Heart left ventricle (tissue), 16 donors: ENCODE measurements at regions not wholly inside any gene's neighbourhood (a gene's known extent, or its start where the extent isn't known, plus 50 kb on each side); places are given as distances from the start of the nearest gene placed in this dataset.
"Not testable (repeated sequence)": the region's sequence is repeated elsewhere in the genome, so short reads cannot be mapped to it uniquely, and the experiment has no call there.

Source experiments
- ATAC-seq, 4 donors: fragments of 200-7000 bp; cut with Tn5 transposase; one replicate each; pipeline ENCODE4 v1.9.1; 2020 to 2022; ENCODE audit warnings: moderate library complexity in 4 of 4, mild to moderate bottlenecking in 3 of 4, moderate number of reproducible peaks in 1 of 4
- DNase-seq, 5 donors: peaks; one replicate each; pipeline ENCODE4 v3.0.0-alpha.2; 2020
- H3K27ac ChIP-seq, 12 donors: fragments of 200-600 bp; sonication (generic) in 4 of 12; one replicate each; pipeline versions ENCODE4 v1.5.0 to v1.8.0; 2016 to 2022; ENCODE audit warnings: mild to moderate bottlenecking in 2 of 12
- H3K27me3 ChIP-seq, 9 donors: fragments of 200-600 bp; sonication (generic) in 2 of 9; one replicate each; pipeline versions ENCODE4 v1.5.1 to v1.8.0; 2016 to 2022; ENCODE audit warnings: mild to moderate bottlenecking in 3 of 9
- H3K36me3 ChIP-seq, 9 donors: fragments of 200-600 bp; sonication (generic) in 2 of 9; one replicate each; pipeline versions ENCODE4 v1.5.0 to v1.8.0; 2018 to 2022; ENCODE audit warnings: mild to moderate bottlenecking in 2 of 9
- H3K4me1 ChIP-seq, 12 donors: fragments of 200-600 bp; sonication (generic) in 4 of 12; one replicate each; pipeline versions ENCODE4 v1.5.0 to v1.8.0; 2016 to 2022; ENCODE audit warnings: mild to moderate bottlenecking in 3 of 12
- H3K4me3 ChIP-seq, 12 donors: fragments of 200-600 bp; sonication (generic) in 4 of 12; one replicate each; pipeline versions ENCODE4 v1.5.0 to v1.8.0; 2017 to 2022; ENCODE audit warnings: mild to moderate bottlenecking in 9 of 12, moderate library complexity in 4 of 12
- H3K9me3 ChIP-seq, 12 donors: fragments of 200-600 bp; sonication (generic) in 4 of 12; one replicate each; pipeline versions ENCODE4 v1.5.0 to v1.8.0; 2016 to 2022; ENCODE audit warnings: mild to moderate bottlenecking in 1 of 12
- POLR2A ChIP-seq, 2 donors: fragments of 450-650 bp; IDR thresholded peaks; one replicate each; pipeline ENCODE4 v1.6.1; 2017; ENCODE audit warnings: antibody characterized with exemption in 2 of 2, mild to moderate bottlenecking in 2 of 2, moderate library complexity in 2 of 2
- WGBS, 4 donors: extraction: QIAGEN DNeasy Blood & Tissue Kit in 2 of 4; methylation state at CpG; one replicate each; pipeline versions ENCODE4 v1.1.5 to v1.1.7; 2013 to 2018; 5-methylcytosine and 5-hydroxymethylcytosine counted together
- intact Hi-C, 10 donors: fragments of 100-400 bp; cut with DNase I; formaldehyde crosslinking; loops; one replicate each; pipeline versions ENCODE4 v1.11.1 to v1.14.2; 2022
- TF ChIP-seq, protein P1 (sequence below), 12 donors: fragments of 200-600 bp; sonication (generic) in 4 of 12; IDR thresholded peaks; one replicate each; pipeline versions ENCODE4 v1.5.0 to v1.8.0; 2018 to 2022; ENCODE audit warnings: antibody characterized with exemption in 12 of 12, mild to moderate bottlenecking in 5 of 12
- donor health status: ischemic (EF 13 %, LVEDD 7.1; RV severe dilation, severe dysfunction).
- donor health status: healthy with polysubstance abuse.
- donor health status: DM: no; HTN: yes; CAD: no.
- donor health status: DM: no; HTN: no; CAD: no.
- donor health status: ischemic (EF 25% LVEDD 6.9; RV normal size, moderate dysfunction).
- donor health status: ischemic (EF 25% LVEDD 5.7; RV mildly dilated, moderate dysfunction).
- donor health status: healthy.
- donor health status: DM: yes; HTN: yes; CAD: no.
- donor health status: ischemic (EF 35%, LVEDD 5.7; RV mildly dilated, moderate dysfunction).
- donor health status: nonischemic (EF 11% LVEDD 7.7; RV severe dilation, severe dysfunction).
- donor health status: DM: yes; HTN: yes; CAD: no.
- donor health status: PGD.
- donor health status: ischemic (EF 29% LVEDD 5.4; RV normal size, mild dysfunction).
- donor health status: nonischemic (EF 23%, LVEDD 6.1; RV moderate dilation, normal function).

DNA sequence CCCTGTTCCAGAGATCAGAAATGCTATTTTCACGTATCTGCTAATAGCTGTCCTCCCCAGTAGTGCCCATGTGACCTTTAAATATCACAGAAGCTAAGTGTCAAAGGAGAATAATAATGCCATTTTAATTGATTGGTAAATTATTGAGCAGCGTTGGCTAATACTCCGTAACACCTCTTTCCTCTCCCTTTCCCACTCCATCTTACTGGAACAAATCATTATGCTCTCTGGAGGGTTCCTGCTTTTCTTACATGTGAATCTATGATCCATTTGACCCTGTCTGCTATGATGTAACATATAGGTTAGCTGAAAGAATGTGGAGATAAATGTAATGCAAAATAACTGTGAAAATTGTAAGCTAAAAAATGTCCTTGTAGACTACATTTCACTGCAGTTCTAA is 383.6 kb upstream of the GYPC start:
- no peaks in the 10 kb centered on the region for H3K4me1 ChIP-seq
- H3K4me3 ChIP-seq = no peak overlapping the region
- TF ChIP-seq POLR2A (IDR thresholded peaks at IDR 0.05) = no peak
- TF ChIP-seq, protein P1, sequence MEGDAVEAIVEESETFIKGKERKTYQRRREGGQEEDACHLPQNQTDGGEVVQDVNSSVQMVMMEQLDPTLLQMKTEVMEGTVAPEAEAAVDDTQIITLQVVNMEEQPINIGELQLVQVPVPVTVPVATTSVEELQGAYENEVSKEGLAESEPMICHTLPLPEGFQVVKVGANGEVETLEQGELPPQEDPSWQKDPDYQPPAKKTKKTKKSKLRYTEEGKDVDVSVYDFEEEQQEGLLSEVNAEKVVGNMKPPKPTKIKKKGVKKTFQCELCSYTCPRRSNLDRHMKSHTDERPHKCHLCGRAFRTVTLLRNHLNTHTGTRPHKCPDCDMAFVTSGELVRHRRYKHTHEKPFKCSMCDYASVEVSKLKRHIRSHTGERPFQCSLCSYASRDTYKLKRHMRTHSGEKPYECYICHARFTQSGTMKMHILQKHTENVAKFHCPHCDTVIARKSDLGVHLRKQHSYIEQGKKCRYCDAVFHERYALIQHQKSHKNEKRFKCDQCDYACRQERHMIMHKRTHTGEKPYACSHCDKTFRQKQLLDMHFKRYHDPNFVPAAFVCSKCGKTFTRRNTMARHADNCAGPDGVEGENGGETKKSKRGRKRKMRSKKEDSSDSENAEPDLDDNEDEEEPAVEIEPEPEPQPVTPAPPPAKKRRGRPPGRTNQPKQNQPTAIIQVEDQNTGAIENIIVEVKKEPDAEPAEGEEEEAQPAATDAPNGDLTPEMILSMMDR (IDR thresholded peaks at IDR 0.05) = no peak
- 87 to 93% (median 89%) methylated on average over 3 of the region's 3 CpGs for WGBS, 4 donors
- H3K27ac ChIP-seq = no peak overlapping the region
- no peaks in the 10 kb centered on the region for H3K9me3 ChIP-seq
- ATAC-seq = no peak
- no peaks in the 10 kb centered on the region for H3K36me3 ChIP-seq
- intact Hi-C loops = no loop called here
- peaks cover 0 to 3% (median 0%) of the 10 kb centered on the region in 9 donors for H3K27me3 ChIP-seq
- no peak for DNase-seq

DNA sequence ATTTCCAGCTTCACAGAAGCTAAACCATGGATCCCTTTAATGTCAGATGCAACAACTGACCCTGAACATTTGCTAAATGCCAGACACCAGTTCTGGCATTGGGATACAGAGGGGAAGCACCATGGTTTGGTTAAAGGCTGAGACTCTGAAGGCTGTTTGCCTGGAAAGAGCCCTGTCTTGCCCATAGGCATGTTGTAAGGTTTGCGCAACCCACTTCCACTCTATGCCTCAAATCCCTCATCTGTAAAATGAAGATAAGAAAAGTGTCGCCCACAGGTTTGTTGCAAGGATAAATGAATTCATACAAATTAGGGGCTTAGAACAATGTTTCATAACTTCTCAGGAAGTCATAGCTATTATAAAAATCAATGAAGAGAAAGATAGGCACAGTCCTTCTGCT is 380.9 kb upstream of the GYPC start:
- DNase-seq = no peak
- Histone ChIP-seq H3K36me3 (no peaks in the 10 kb centered on the region), H3K27ac (no peak overlapping the region), H3K4me3 (no peak overlapping the region), H3K9me3 (no peaks in the 10 kb centered on the region), H3K27me3 (no peaks in the 10 kb centered on the region), H3K4me1 (no peaks in the 10 kb centered on the region)
- no peak for TF ChIP-seq POLR2A (IDR thresholded peaks at IDR 0.05)
- TF ChIP-seq, protein P1 (IDR thresholded peaks at IDR 0.05) = no peak
- WGBS, 4 donors = 88 to 94% (median 91%) methylated on average over 2 of the region's 2 CpGs
- no peak for ATAC-seq
- intact Hi-C loops = no loop called here

DNA sequence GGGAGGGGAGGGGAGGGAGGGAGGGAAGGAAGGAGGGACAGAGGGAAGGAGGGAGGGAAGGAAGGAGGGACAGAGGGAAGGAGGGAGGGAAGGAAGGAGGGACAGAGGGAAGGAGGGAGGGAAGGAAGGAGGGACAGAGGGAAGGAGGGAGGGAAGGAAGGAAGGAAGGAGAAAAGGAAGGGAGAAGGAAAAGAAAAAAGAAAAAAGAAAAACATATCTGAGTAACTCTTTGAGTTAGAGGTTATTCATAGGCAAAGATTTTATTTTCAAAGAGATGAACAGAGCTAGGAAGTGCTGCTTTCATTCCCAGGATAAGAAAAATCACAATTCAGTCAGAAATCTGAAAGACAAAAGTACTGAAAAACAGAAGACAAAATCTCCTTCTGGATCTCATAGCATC is 379.7 kb upstream of the GYPC start:
- H3K36me3 ChIP-seq, H3K4me1 ChIP-seq, DNase-seq, ATAC-seq, H3K9me3 ChIP-seq, H3K27ac ChIP-seq, intact Hi-C loops, H3K4me3 ChIP-seq, H3K27me3 ChIP-seq: not testable (repeated sequence)

DNA sequence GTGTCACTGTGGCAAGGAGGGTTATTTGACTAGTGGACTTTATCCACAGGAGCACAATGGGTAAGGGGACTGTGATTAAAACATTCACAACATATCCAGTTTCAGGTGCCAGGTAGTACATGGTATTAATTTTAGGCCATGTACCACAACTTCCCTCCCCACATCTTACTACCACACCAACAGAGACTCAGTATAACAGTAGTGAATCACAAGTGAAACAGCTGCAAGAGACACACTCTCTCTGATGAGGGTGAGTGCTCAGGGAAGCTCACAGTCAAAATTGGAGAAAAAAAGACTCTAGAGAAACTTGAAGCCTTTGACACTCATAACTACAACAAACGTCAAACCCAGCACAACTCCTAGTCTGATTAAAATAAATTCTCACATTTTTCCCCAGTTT is 367.6 kb upstream of the GYPC start:
- WGBS, 4 donors = 72 to 89% (median 80%) methylated on average over 1 of the region's 1 CpG
- no peak overlapping the region for H3K4me3 ChIP-seq
- H3K27me3 ChIP-seq = no peaks in the 10 kb centered on the region
- H3K27ac ChIP-seq = no peak overlapping the region
- TF ChIP-seq, protein P1 (IDR thresholded peaks at IDR 0.05) = no peak
- no peak for TF ChIP-seq POLR2A (IDR thresholded peaks at IDR 0.05)
- intact Hi-C loops = no loop called here
- no peaks in the 10 kb centered on the region for H3K36me3 ChIP-seq
- no peaks in the 10 kb centered on the region for H3K4me1 ChIP-seq
- ATAC-seq = no peak
- DNase-seq = no peak
- H3K9me3 ChIP-seq = no peaks in the 10 kb centered on the region

DNA sequence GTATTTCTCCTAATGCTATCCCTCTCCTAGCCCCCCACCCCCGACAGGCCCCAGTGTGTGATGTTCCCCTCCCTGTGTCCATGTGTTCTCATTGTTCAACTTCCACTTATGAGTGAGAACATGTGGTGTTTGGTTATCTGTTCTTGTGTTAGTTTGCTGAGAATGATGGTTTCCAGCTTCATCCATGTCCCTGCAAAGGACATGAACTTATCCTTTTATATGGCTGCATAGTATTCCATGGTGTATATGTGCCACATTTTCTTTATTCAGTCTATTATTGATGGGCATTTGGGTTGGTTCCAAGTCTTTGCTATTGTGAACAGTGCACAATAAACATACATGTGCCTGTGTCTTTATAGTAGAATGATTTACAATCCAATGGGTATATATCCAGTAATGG is 362.0 kb upstream of the GYPC start:
- H3K9me3 ChIP-seq, DNase-seq, intact Hi-C loops, H3K27ac ChIP-seq, ATAC-seq, H3K36me3 ChIP-seq, H3K4me1 ChIP-seq, H3K27me3 ChIP-seq, H3K4me3 ChIP-seq: not testable (repeated sequence)
- 96 to 100% (median 100%) methylated on average over 1 of the region's 1 CpG for WGBS, 4 donors
